ENCODE measurements at regions not wholly inside any gene's neighbourhood (a gene's known extent, or its start where the extent isn't known, plus 50 kb on each side); places are given as distances from the start of the nearest gene placed in this dataset.

DNA sequence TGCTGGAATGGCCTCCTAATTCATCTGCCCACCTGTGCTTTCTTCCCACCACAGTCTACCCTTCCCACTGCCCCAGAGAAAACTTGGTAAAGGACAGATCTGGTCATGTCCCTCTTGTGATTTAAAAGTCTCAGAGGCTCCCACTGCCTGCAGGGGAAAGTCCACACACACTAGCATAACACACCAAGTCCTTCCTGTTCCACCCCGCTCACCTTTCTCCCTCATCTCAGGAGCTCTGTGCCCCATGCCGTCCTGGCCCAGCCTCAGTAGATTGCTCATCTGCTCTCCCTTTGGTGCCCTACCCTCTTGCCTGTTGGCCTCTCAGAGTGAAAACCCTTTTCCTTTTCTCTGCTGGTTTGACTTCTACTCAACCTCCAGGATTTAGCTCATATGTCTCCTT is 111.4 kb upstream of the MAP3K1 start (continued):
- TF ChIP-seq, protein P1, sequence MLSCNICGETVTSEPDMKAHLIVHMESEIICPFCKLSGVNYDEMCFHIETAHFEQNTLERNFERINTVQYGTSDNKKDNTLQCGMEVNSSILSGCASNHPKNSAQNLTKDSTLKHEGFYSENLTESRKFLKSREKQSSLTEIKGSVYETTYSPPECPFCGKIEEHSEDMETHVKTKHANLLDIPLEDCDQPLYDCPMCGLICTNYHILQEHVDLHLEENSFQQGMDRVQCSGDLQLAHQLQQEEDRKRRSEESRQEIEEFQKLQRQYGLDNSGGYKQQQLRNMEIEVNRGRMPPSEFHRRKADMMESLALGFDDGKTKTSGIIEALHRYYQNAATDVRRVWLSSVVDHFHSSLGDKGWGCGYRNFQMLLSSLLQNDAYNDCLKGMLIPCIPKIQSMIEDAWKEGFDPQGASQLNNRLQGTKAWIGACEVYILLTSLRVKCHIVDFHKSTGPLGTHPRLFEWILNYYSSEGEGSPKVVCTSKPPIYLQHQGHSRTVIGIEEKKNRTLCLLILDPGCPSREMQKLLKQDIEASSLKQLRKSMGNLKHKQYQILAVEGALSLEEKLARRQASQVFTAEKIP (CRISPR knock-in tag; IDR thresholded peaks at IDR 0.05; ENCODE audit: borderline replicate concordance) = no peak

DNA sequence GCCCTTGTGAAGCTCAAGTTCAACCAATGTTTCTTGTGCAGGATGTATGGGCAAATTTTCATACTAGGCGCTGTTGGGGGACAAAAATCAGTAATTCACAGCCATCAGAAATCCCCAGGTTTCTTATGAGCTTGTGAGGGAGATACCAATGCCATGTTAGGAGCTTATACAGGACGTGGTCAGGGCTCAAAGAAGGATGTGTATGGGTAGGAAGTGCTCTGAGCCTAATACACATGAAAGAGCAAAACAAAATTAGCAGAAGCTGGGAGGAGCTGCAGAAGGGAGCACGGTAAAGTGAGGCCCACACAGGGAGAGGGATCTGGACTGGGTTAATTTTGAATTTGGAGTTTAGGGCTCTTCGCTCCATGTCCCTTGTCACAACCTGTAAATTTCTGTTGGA is 114.6 kb upstream of the MAP3K1 start:
- Histone ChIP-seq H3K4me2 (ENCODE audit: low read depth, low read length) (no peak overlapping the region), H3K79me2 (ENCODE audit: insufficient read depth, low read length) (no peaks in the 10 kb centered on the region), H3K4me3 (replicated peaks in 1 of 3; ENCODE audit: insufficient read depth in 1 of 3, low read depth in 2 of 3, low read length in 3 of 3) (no peak overlapping the region), H4K20me1 (ENCODE audit: insufficient read depth, low read length) (no peaks in the 10 kb centered on the region), H2AFZ (ENCODE audit: low read length) (no peak overlapping the region), H3K27me3 (ENCODE audit: control insufficient read depth in 1 of 2, insufficient read depth in 2 of 2, low read length in 2 of 2) (peaks cover 3 to 36% of the 10 kb centered on the region in 2 experiments; a peak in 4 of 5 replicates), H3K9me3 (ENCODE audit: low read length) (no peaks in the 10 kb centered on the region), H3K9ac (ENCODE audit: insufficient read depth, low read depth, low read length) (no peak overlapping the region), H3K4me1 (ENCODE audit: insufficient read depth, low read length) (0 out of 2 replicates have a peak, but pooled peaks cover 7% of the 10 kb centered on the region), H3K36me3 (replicated peaks in 1 of 2; ENCODE audit: control insufficient read depth in 1 of 2, insufficient read depth in 2 of 2, low read length in 2 of 2) (no peaks in the 10 kb centered on the region), H3K27ac (ENCODE audit: extremely low read length, insufficient read depth, low read length) (no peak overlapping the region)
- ChIA-PET POLR2A (no interaction called here), CTCF (ENCODE audit: low intra/inter-chr PET ratio, low total read pairs) (no interaction called here)
- in situ Hi-C loops (cut with HindIII; ENCODE audit: extremely low pct_ligation_motif_present, low pct_unique_long_range_greater_than_20kb) (no loop called here), intact Hi-C loops (cut with micrococcal nuclease; ENCODE audit: unreplicated experiment) (no loop called here)
- BruUV-seq (replicated peaks) = no TSS peak
- no peak for TF ChIP-seq SP2 (CRISPR knock-in tag; IDR thresholded peaks at IDR 0.05)
- FAIRE-seq (no peak), ATAC-seq (no peak), DNase-seq (ENCODE audit: low spot score) (no peak)
- WGBS (ENCODE audit: low lambda C conversion rate) = 43% methylated on average over 4 of the region's 4 CpGs

DNA sequence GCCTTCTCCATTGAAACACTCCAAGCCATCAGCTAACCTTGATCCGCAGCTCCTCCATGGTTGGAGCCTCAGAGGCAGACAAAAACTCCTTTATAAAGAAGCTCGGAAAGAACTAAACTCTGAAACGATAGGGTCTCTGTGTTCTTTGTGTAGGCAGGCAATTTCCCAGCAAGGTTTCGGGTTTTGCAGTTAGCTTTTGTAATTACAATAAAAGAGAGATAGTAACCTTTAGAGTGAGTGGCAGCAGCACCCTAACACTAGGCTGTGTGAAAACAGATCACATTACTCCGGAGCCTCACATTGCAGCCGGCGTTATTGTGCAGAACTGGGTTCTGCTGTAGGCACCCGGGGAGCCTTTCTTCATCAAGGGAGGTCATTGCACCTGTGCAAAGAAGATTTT is 115.8 kb upstream of the MAP3K1 start:
- FAIRE-seq = no peak
- Histone ChIP-seq H3K27me3 (ENCODE audit: control insufficient read depth in 1 of 2, insufficient read depth in 2 of 2, low read length in 2 of 2) (peaks cover 3 to 29% of the 10 kb centered on the region in 2 experiments; a peak in 4 of 5 replicates), H3K9ac (ENCODE audit: insufficient read depth, low read depth, low read length) (no peak overlapping the region), H3K9me3 (ENCODE audit: low read length) (no peaks in the 10 kb centered on the region), H3K79me2 (ENCODE audit: insufficient read depth, low read length) (no peaks in the 10 kb centered on the region), H4K20me1 (ENCODE audit: insufficient read depth, low read length) (no peaks in the 10 kb centered on the region), H3K4me2 (ENCODE audit: low read depth, low read length) (no peak overlapping the region), H3K4me3 (replicated peaks in 1 of 3; ENCODE audit: insufficient read depth in 1 of 3, low read depth in 2 of 3, low read length in 3 of 3) (no peak overlapping the region), H3K36me3 (replicated peaks in 1 of 2; ENCODE audit: control insufficient read depth in 1 of 2, insufficient read depth in 2 of 2, low read length in 2 of 2) (no peaks in the 10 kb centered on the region), H2AFZ (ENCODE audit: low read length) (no peak overlapping the region), H3K4me1 (ENCODE audit: insufficient read depth, low read length) (0 out of 2 replicates have a peak, but pooled peaks cover 7% of the 10 kb centered on the region), H3K27ac (ENCODE audit: extremely low read length, insufficient read depth, low read length) (no peak overlapping the region)
- BruUV-seq (replicated peaks) = no TSS peak
- ChIA-PET CTCF (ENCODE audit: low intra/inter-chr PET ratio, low total read pairs) (no interaction called here), POLR2A (no interaction called here)
- ATAC-seq = no peak
- in situ Hi-C loops (cut with HindIII; ENCODE audit: extremely low pct_ligation_motif_present, low pct_unique_long_range_greater_than_20kb) = no loop called here
- DNase-seq (ENCODE audit: low spot score) = no peak
- intact Hi-C loops (cut with micrococcal nuclease; ENCODE audit: unreplicated experiment) = no loop called here
- WGBS (ENCODE audit: low lambda C conversion rate) = 64% methylated on average over 8 of the region's 8 CpGs
- TF ChIP-seq ZSCAN31 (CRISPR knock-in tag; IDR thresholded peaks at IDR 0.05; ENCODE audit: low read depth) (no peak), ZNF17 (CRISPR knock-in tag; IDR thresholded peaks at IDR 0.05) (no peak), ZNF263 (CRISPR knock-in tag; IDR thresholded peaks at IDR 0.05) (no peak), RBFOX2 (IDR thresholded peaks at IDR 0.05; ENCODE audit: low read depth, low read length) (no peak), FOXA1 (IDR thresholded peaks at IDR 0.05) (no peak), FOXA1 (CRISPR knock-in tag; IDR thresholded peaks at IDR 0.05) (no peak), ZNF10 (CRISPR knock-in tag; IDR thresholded peaks at IDR 0.05; ENCODE audit: borderline replicate concordance, low read depth) (no peak), ZNF282 (IDR thresholded peaks at IDR 0.05; ENCODE audit: partially characterized antibody) (no peak), RBAK (CRISPR knock-in tag; IDR thresholded peaks at IDR 0.05) (no peak), ZNF138 (CRISPR knock-in tag; IDR thresholded peaks at IDR 0.05; ENCODE audit: low read depth) (no peak)
- TF ChIP-seq, protein P2, sequence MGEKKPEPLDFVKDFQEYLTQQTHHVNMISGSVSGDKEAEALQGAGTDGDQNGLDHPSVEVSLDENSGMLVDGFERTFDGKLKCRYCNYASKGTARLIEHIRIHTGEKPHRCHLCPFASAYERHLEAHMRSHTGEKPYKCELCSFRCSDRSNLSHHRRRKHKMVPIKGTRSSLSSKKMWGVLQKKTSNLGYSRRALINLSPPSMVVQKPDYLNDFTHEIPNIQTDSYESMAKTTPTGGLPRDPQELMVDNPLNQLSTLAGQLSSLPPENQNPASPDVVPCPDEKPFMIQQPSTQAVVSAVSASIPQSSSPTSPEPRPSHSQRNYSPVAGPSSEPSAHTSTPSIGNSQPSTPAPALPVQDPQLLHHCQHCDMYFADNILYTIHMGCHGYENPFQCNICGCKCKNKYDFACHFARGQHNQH (CRISPR knock-in tag; IDR thresholded peaks at IDR 0.05) = no peak

All from HepG2 (cell line).